Endothelial cell (in vitro differentiated cells): ENCODE measurements at regions not wholly inside any gene's neighbourhood (a gene's known extent, or its start where the extent isn't known, plus 50 kb on each side); places are given as distances from the start of the nearest gene placed in this dataset.

ENCODE experiments used
- DNase-seq: peaks from one replicate; pipeline ENCODE4 v3.0.0; 2021; ENCODE audit warnings: low spot score
- H3K27ac Mint-ChIP-seq: one replicate; pipeline ENCODE4 v1.8.0; 2021; ENCODE audit warnings: mixed read lengths, inconsistent platforms; ENCODE audit not compliant: unreplicated experiment
- H3K27me3 Mint-ChIP-seq: one replicate; pipeline ENCODE4 v1.8.0; 2021; ENCODE audit warnings: mild to moderate bottlenecking, moderate library complexity, mixed read lengths, inconsistent platforms; ENCODE audit not compliant: unreplicated experiment
- H3K36me3 Mint-ChIP-seq: one replicate; pipeline ENCODE4 v1.8.0; 2021; ENCODE audit warnings: mild to moderate bottlenecking, low read depth, mixed read lengths, inconsistent platforms; ENCODE audit not compliant: unreplicated experiment
- H3K4me1 Mint-ChIP-seq: one replicate; pipeline ENCODE4 v1.8.0; 2021; ENCODE audit warnings: mild to moderate bottlenecking, mixed read lengths, inconsistent platforms; ENCODE audit not compliant: unreplicated experiment
- H3K4me3 Mint-ChIP-seq: one replicate; pipeline ENCODE4 v1.8.0; 2021; ENCODE audit warnings: mild to moderate bottlenecking, mixed read lengths, inconsistent platforms; ENCODE audit not compliant: unreplicated experiment
- H3K9me3 Mint-ChIP-seq: one replicate; pipeline ENCODE4 v1.8.0; 2021; ENCODE audit warnings: mixed read lengths, inconsistent platforms; ENCODE audit not compliant: unreplicated experiment
- CTCF ChIP-seq: fragments of 200-600 bp; sonication (generic); IDR thresholded peaks from one replicate; pipeline ENCODE4 v1.5.0; 2021; ENCODE audit warnings: antibody characterized with exemption; ENCODE audit not compliant: unreplicated experiment

GRCh38 chr2:219905640-219906039, 278.2 kb downstream of the SLC4A3 start:
- Mint-ChIP-seq H3K27me3 (peaks cover 2% of the 10 kb centered on the region), H3K9me3 (no peaks in the 10 kb centered on the region)

GRCh38 chr2:219906114-219907010, 278.9 kb downstream of the SLC4A3 start:
- DNase-seq = no peak
- Mint-ChIP-seq H3K4me1 (no peaks in the 10 kb centered on the region), H3K36me3 (no peaks in the 10 kb centered on the region), H3K4me3 (no peak overlapping the region), H3K27ac (no peak overlapping the region), H3K27me3 (peaks cover 2% of the 10 kb centered on the region), H3K9me3 (no peaks in the 10 kb centered on the region)
- TF ChIP-seq CTCF = no peak

More at GRCh38 chr2:219905640-219906039, 278.2 kb downstream of the SLC4A3 start:
- Mint-ChIP-seq H3K4me3 (no peak overlapping the region), H3K36me3 (no peaks in the 10 kb centered on the region), H3K4me1 (no peaks in the 10 kb centered on the region), H3K27ac (no peak overlapping the region)
- TF ChIP-seq CTCF = no peak
- no peak for DNase-seq

GRCh38 chr2:219907011-219907365, 279.6 kb downstream of the SLC4A3 start:
- Mint-ChIP-seq H3K27ac (no peak overlapping the region), H3K4me3 (no peak overlapping the region), H3K9me3 (no peaks in the 10 kb centered on the region), H3K36me3 (no peaks in the 10 kb centered on the region), H3K27me3 (peaks cover 2% of the 10 kb centered on the region), H3K4me1 (no peaks in the 10 kb centered on the region)
- TF ChIP-seq CTCF = no peak
- DNase-seq = no peak

GRCh38 chr2:219908538-219908937, 281.1 kb downstream of the SLC4A3 start:
- Mint-ChIP-seq H3K27me3 (peaks cover 2% of the 10 kb centered on the region), H3K27ac (no peak overlapping the region), H3K9me3 (no peaks in the 10 kb centered on the region), H3K4me1 (peaks cover 3% of the 10 kb centered on the region), H3K4me3 (no peak overlapping the region), H3K36me3 (no peaks in the 10 kb centered on the region)
- TF ChIP-seq CTCF = no peak
- DNase-seq = no peak

GRCh38 chr2:219911541-219911940, 284.1 kb downstream of the SLC4A3 start:
- no peak overlapping the region for H3K4me3 Mint-ChIP-seq
- no peaks in the 10 kb centered on the region for H3K36me3 Mint-ChIP-seq
- TF ChIP-seq CTCF = no peak
- peaks cover 2% of the 10 kb centered on the region for H3K27me3 Mint-ChIP-seq
- H3K27ac Mint-ChIP-seq = no peak overlapping the region
- peaks cover 8% of the 10 kb centered on the region for H3K4me1 Mint-ChIP-seq
- no peak for DNase-seq
- no peaks in the 10 kb centered on the region for H3K9me3 Mint-ChIP-seq
